ENCODE measurements at regions not wholly inside any gene's neighbourhood (a gene's known extent, or its start where the extent isn't known, plus 50 kb on each side); places are given as distances from the start of the nearest gene placed in this dataset.

GRCh38 chr4:58734030-58734674 lies 1624.0 kb upstream of the IGFBP7 start:
- TF ChIP-seq, protein P1, sequence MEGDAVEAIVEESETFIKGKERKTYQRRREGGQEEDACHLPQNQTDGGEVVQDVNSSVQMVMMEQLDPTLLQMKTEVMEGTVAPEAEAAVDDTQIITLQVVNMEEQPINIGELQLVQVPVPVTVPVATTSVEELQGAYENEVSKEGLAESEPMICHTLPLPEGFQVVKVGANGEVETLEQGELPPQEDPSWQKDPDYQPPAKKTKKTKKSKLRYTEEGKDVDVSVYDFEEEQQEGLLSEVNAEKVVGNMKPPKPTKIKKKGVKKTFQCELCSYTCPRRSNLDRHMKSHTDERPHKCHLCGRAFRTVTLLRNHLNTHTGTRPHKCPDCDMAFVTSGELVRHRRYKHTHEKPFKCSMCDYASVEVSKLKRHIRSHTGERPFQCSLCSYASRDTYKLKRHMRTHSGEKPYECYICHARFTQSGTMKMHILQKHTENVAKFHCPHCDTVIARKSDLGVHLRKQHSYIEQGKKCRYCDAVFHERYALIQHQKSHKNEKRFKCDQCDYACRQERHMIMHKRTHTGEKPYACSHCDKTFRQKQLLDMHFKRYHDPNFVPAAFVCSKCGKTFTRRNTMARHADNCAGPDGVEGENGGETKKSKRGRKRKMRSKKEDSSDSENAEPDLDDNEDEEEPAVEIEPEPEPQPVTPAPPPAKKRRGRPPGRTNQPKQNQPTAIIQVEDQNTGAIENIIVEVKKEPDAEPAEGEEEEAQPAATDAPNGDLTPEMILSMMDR (IDR thresholded peaks at IDR 0.05; ENCODE audit: low read depth, low read length, missing control alignments) = no peak
- no peak overlapping the region for H3K4me3 ChIP-seq (ENCODE audit: low read depth, low read length)
- no peak for DNase-seq (ENCODE audit: low read depth)
- in situ Hi-C loops (cut with HindIII; ENCODE audit: low sequenced_read_pairs) = no loop called here

GRCh38 chr4:58732973-58733372 lies 1622.8 kb upstream of the IGFBP7 start:
- in situ Hi-C loops (cut with HindIII; ENCODE audit: low sequenced_read_pairs) = no loop called here
- H3K4me3 ChIP-seq (ENCODE audit: low read depth, low read length) = no peak overlapping the region
- no peak for DNase-seq (ENCODE audit: low read depth)
- TF ChIP-seq, protein P1 (IDR thresholded peaks at IDR 0.05; ENCODE audit: low read depth, low read length, missing control alignments) = no peak

DNA sequence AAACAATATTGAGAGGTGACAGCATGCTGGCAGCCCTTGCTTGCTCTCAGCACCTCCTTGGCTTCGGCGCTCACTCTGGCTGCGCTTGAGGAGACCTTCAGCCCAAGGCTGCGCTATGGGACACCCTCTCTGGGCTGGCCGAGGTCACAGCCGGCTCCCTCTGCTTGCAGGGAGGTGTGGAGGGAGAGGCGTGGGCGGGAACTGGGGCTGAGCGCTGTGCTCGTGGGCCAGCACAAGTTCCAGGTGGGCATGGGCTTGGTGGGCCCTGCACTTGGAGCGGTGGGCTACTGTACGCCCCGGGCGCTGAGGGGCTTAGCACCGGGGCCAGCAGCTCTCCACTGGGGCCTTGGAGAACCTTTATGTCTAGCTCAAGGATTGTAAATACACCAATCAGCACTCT lies 1613.8 kb upstream of the IGFBP7 start:
- in situ Hi-C loops (cut with HindIII; ENCODE audit: low sequenced_read_pairs) = no loop called here
- H3K4me3 ChIP-seq (ENCODE audit: low read depth, low read length) = no peak overlapping the region
- TF ChIP-seq, protein P1 (IDR thresholded peaks at IDR 0.05; ENCODE audit: low read depth, low read length, missing control alignments) = no peak
- no peak for DNase-seq (ENCODE audit: low read depth)

- H3K4me3 ChIP-seq (ENCODE audit: low read depth, low read length) = no peak overlapping the region
- TF ChIP-seq, protein P1 (IDR thresholded peaks at IDR 0.05; ENCODE audit: low read depth, low read length, missing control alignments) = no peak
- no peak for DNase-seq (ENCODE audit: low read depth)
- in situ Hi-C loops (cut with HindIII; ENCODE audit: low sequenced_read_pairs) = no loop called here
Observed at GRCh38 chr4:58711039-58711438, 1600.9 kb upstream of the IGFBP7 start.

- TF ChIP-seq, protein P1 (IDR thresholded peaks at IDR 0.05; ENCODE audit: low read depth, low read length, missing control alignments) = no peak
- no peak for DNase-seq (ENCODE audit: low read depth)
- H3K4me3 ChIP-seq (ENCODE audit: low read depth, low read length) = no peak overlapping the region
- in situ Hi-C loops (cut with HindIII; ENCODE audit: low sequenced_read_pairs) = no loop called here
Observed at GRCh38 chr4:58688568-58688967, 1578.4 kb upstream of the IGFBP7 start.

DNA sequence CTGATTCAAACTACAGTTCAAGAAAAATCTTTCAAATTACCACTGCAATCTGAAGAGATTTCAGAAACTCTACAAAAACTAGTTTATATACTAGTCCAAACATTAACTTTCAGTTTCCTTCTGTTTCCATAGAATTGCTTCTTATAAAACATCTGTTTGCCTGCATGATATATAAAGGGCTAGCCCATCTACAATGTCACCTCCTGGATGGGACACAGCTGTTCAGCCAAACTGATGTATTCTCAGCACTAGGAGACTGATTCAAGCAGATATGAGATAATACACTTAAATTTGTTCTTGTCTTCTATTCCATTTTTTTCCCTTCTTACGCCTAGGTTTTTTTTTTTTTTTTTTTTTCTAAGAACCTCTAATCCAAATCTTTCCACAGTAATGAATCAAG lies 1569.7 kb upstream of the IGFBP7 start:
- no peak overlapping the region for H3K4me3 ChIP-seq (ENCODE audit: low read depth, low read length)
- TF ChIP-seq, protein P1 (IDR thresholded peaks at IDR 0.05; ENCODE audit: low read depth, low read length, missing control alignments) = no peak

More for the DNA sequence above, 1569.7 kb upstream of the IGFBP7 start:
- no peak for DNase-seq (ENCODE audit: low read depth)
- in situ Hi-C loops (cut with HindIII; ENCODE audit: low sequenced_read_pairs) = no loop called here
